Right atrium auricular region (tissue), 2 donors: ENCODE measurements at regions not wholly inside any gene's neighbourhood (a gene's known extent, or its start where the extent isn't known, plus 50 kb on each side); places are given as distances from the start of the nearest gene placed in this dataset.

Experiments
- DNase-seq: peaks from one replicate; pipeline ENCODE4 v3.0.0-alpha.2; 2019; ENCODE audit warnings: low spot score
- H3K27ac ChIP-seq, 2 donors: fragments of 200-600 bp; sonication (generic); 1 replicate in 1 of 2; 2 replicates in 1 of 2; pipeline ENCODE4 v1.5.1; 2016 to 2019
- H3K27me3 ChIP-seq, 2 donors: fragments of 200-600 bp; sonication (generic); one replicate each; pipeline versions ENCODE4 v1.5.1 to v1.6.0; 2017 to 2019
- H3K36me3 ChIP-seq: fragments of 200-600 bp; sonication (generic); one replicate; pipeline ENCODE4 v1.5.1; 2016
- H3K4me1 ChIP-seq, 2 donors: fragments of 200-600 bp; sonication (generic); one replicate each; pipeline versions ENCODE4 v1.5.1 to v1.6.0; 2017 to 2019
- H3K4me3 ChIP-seq, 2 donors: fragments of 200-600 bp; sonication (generic); 1 replicate in 1 of 2; 2 replicates in 1 of 2; pipeline ENCODE4 v1.5.1; 2017 to 2019; ENCODE audit warnings: mild to moderate bottlenecking in 1 of 2, moderate library complexity in 1 of 2
- H3K9me3 ChIP-seq, 2 donors: fragments of 200-600 bp; sonication (generic); one replicate each; pipeline ENCODE4 v1.5.1; 2019
- CTCF ChIP-seq, 2 donors: fragments of 200-600 bp; sonication (generic); IDR thresholded peaks; one replicate each; pipeline ENCODE4 v1.5.1; 2019; ENCODE audit warnings: antibody characterized with exemption in 2 of 2

GRCh38 chr4:30283336-30283735 lies 436.8 kb upstream of the PCDH7 start:
- no peak overlapping the region for H3K4me3 ChIP-seq
- H3K27ac ChIP-seq, result no peak overlapping the region
- no peak for TF ChIP-seq CTCF (IDR thresholded peaks at IDR 0.05)

GRCh38 chr4:30294295-30294694 lies 425.9 kb upstream of the PCDH7 start:
- Histone ChIP-seq H3K4me3 (no peak overlapping the region), H3K4me1 (no peaks in the 10 kb centered on the region), H3K9me3 (no peaks in the 10 kb centered on the region), H3K27me3 (no peaks in the 10 kb centered on the region), H3K27ac (no peak overlapping the region), H3K36me3 (no peaks in the 10 kb centered on the region)
- DNase-seq, result no peak
- TF ChIP-seq CTCF (IDR thresholded peaks at IDR 0.05), result no peak

More at GRCh38 chr4:30283336-30283735, 436.8 kb upstream of the PCDH7 start:
- H3K27me3 ChIP-seq, result no peaks in the 10 kb centered on the region
- H3K4me1 ChIP-seq, result no peaks in the 10 kb centered on the region
- no peak for DNase-seq
- H3K36me3 ChIP-seq, result no peaks in the 10 kb centered on the region
- no peaks in the 10 kb centered on the region for H3K9me3 ChIP-seq

- Histone ChIP-seq H3K9me3 (no peaks in the 10 kb centered on the region), H3K4me1 (no peaks in the 10 kb centered on the region), H3K4me3 (no peak overlapping the region), H3K27me3 (no peaks in the 10 kb centered on the region), H3K36me3 (no peaks in the 10 kb centered on the region), H3K27ac (no peak overlapping the region)
- no peak for TF ChIP-seq CTCF (IDR thresholded peaks at IDR 0.05)
- no peak for DNase-seq
Measured at GRCh38 chr4:30295652-30296051, 424.5 kb upstream of the PCDH7 start.

GRCh38 chr4:30314001-30314400 lies 406.2 kb upstream of the PCDH7 start:
- TF ChIP-seq CTCF (IDR thresholded peaks at IDR 0.05), result no peak
- no peaks in the 10 kb centered on the region for H3K27me3 ChIP-seq
- H3K4me3 ChIP-seq, result no peak overlapping the region
- DNase-seq, result no peak
- no peaks in the 10 kb centered on the region for H3K4me1 ChIP-seq
- no peaks in the 10 kb centered on the region for H3K36me3 ChIP-seq
- H3K9me3 ChIP-seq, result no peaks in the 10 kb centered on the region
- H3K27ac ChIP-seq, result no peak overlapping the region

- TF ChIP-seq CTCF (IDR thresholded peaks at IDR 0.05), result no peak
- Histone ChIP-seq H3K36me3 (no peaks in the 10 kb centered on the region), H3K9me3 (no peaks in the 10 kb centered on the region), H3K27ac (no peak overlapping the region), H3K4me1 (no peaks in the 10 kb centered on the region), H3K27me3 (no peaks in the 10 kb centered on the region), H3K4me3 (no peak overlapping the region)
- DNase-seq, result no peak
Measured at GRCh38 chr4:30330894-30331652, 389.1 kb upstream of the PCDH7 start.

GRCh38 chr4:30341731-30342130 lies 378.4 kb upstream of the PCDH7 start:
- Histone ChIP-seq H3K9me3 (peaks cover 0 to 3% of the 10 kb centered on the region in 2 donors), H3K27me3 (no peaks in the 10 kb centered on the region), H3K36me3 (no peaks in the 10 kb centered on the region), H3K4me3 (no peak overlapping the region), H3K4me1 (no peaks in the 10 kb centered on the region), H3K27ac (no peak overlapping the region)
- DNase-seq, result no peak
- TF ChIP-seq CTCF (IDR thresholded peaks at IDR 0.05), result no peak
